Right cardiac atrium (tissue), 5 donors: ENCODE measurements at regions not wholly inside any gene's neighbourhood (a gene's known extent, or its start where the extent isn't known, plus 50 kb on each side); places are given as distances from the start of the nearest gene placed in this dataset.

Experiments used
- ATAC-seq, 2 donors: fragments of 200-7000 bp; cut with Tn5 transposase; one replicate each; pipeline versions ENCODE4 v1.8.0 to v1.9.1; 2020; ENCODE audit warnings: moderate library complexity in 2 of 2, mild to moderate bottlenecking in 1 of 2
- DNase-seq, 3 donors: peaks; one replicate each; pipeline ENCODE4 v3.0.0-alpha.2; 2020
- H3K27ac ChIP-seq: one replicate; pipeline ENCODE4 v1.5.1; 2013; ENCODE audit warnings: mild to moderate bottlenecking, low read length, control low read depth, moderate library complexity
- H3K27me3 ChIP-seq: one replicate; pipeline ENCODE4 v1.6.1; 2013; ENCODE audit not compliant: control insufficient read depth, insufficient read depth
- H3K4me1 ChIP-seq: one replicate; pipeline ENCODE4 v1.6.1; 2013; ENCODE audit warnings: low read length; ENCODE audit not compliant: control insufficient read depth, insufficient read depth
- H3K4me3 ChIP-seq: one replicate; pipeline ENCODE4 v1.5.1; 2013; ENCODE audit warnings: low read length, control low read depth
- H3K9me3 ChIP-seq: one replicate; pipeline ENCODE4 v1.6.1; 2013; ENCODE audit warnings: low read length; ENCODE audit not compliant: control insufficient read depth
- WGBS: extraction: QIAGEN DNeasy Blood & Tissue Kit; methylation state at CpG from one replicate; pipeline ENCODE4 v1.1.7; 2013; 5-methylcytosine and 5-hydroxymethylcytosine counted together
- intact Hi-C, 4 donors: fragments of 100-400 bp; cut with DNase I; formaldehyde crosslinking; loops; one replicate each; pipeline versions ENCODE4 v1.11.0 to v1.14.0; 2022 to 2023
- donor health status: healthy with polysubstance abuse.
- donor health status: DM: no; HTN: yes; CAD: no.
- donor health status: DM: no; HTN: no; CAD: no.
- donor health status: DM: no; HTN: yes; CAD: no; lungs with severe emphysema.
- donor health status: DM: yes; HTN: yes; CAD: no.

DNA sequence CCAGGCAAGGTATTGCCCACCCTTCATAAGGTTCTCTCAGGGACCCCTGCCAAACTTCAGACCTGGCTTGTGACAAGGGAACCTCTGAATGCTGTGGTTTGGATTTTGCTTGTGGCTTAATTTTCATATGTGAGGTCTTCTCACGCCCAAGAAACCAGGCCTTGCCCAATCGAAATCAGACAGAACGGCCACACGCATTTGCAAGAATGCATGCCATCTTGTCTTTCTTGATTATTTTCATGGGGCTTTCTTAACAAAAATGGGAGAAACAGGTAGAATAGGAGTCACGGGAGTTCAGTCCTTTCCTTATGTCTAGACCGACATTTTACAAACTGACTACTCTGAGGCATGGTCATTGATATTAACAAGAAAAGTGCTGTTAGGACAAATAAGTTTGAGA, 170.2 kb upstream of the PAPPA start:
- Histone ChIP-seq H3K4me1 (no peaks in the 10 kb centered on the region), H3K9me3 (no peaks in the 10 kb centered on the region), H3K27me3 (no peaks in the 10 kb centered on the region), H3K4me3 (no peak overlapping the region), H3K27ac (no peak overlapping the region)
- DNase-seq = no peak
- 90% methylated on average over 6 of the region's 6 CpGs for WGBS
- no peak for ATAC-seq
- intact Hi-C loops = no loop called here

DNA sequence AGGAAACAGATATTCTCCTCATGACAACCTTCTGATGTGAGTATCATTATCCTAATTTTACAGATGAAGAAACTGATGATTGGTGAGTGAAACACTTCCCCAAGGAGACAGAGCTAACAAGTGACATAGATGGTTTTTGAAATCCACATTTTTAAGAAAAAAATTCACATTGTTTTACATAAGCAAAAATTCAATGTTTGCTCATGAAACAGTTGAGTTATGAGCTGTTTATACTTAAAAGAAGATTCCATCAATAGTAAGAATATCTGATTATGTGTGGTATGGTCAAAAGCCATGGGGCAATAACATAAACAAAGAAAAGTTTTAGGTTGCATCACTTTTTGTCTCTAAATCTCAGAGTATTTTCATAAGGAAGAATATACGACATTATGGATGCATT, 167.9 kb upstream of the PAPPA start:
- DNase-seq (no peak), ATAC-seq (no peak)
- no peaks in the 10 kb centered on the region for H3K27me3 ChIP-seq
- H3K9me3 ChIP-seq = no peaks in the 10 kb centered on the region
- WGBS = 87% methylated on average over 1 of the region's 1 CpG
- no peaks in the 10 kb centered on the region for H3K4me1 ChIP-seq
- H3K4me3 ChIP-seq = no peak overlapping the region
- intact Hi-C loops = no loop called here
- H3K27ac ChIP-seq = no peak overlapping the region

DNA sequence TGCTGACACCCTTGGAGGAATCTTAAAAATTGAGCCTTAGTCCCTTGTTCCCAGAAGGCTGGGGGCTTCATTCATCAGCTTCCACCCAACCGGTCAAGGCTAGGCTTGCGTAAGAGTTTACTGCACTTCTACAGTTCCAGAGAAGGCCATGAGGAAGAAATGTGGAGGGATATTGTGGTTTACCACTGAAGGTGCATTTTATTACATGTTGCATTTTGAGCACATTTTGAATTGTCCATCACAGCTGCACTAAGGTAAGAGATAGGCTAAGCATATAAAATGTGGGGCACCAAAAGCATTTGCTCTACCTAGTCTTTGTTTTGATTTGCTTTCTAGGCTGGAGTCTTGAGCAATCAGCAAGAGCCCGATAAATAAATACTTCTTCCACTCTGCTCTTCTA, 167.1 kb upstream of the PAPPA start:
- intact Hi-C loops = no loop called here
- 91% methylated on average over 3 of the region's 3 CpGs for WGBS

DNA sequence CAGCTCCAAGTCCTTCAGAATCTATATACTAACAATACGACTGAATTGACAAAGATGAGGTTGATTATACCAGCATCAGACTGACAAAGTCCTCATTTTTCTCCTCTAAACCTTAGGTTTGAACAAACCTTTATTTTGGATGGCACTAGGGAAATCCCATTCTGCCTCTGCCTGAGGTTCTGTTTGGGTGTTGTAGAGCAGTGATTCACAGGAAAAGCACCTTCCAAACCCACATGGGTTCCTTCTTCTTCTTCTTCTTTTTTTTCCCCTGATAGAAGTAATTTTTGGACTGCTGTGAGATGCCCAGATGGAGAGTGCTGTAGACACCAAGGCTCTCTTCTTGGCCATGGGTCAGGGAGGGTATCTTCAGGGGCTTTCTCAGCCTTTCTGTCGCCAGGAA, 164.9 kb upstream of the PAPPA start:
- H3K27ac ChIP-seq = no peak overlapping the region
- 75% methylated on average over 2 of the region's 2 CpGs for WGBS
- no peak overlapping the region for H3K4me3 ChIP-seq
- H3K27me3 ChIP-seq = no peaks in the 10 kb centered on the region
- no peaks in the 10 kb centered on the region for H3K9me3 ChIP-seq
- ATAC-seq = no peak
- DNase-seq = no peak
- H3K4me1 ChIP-seq = no peaks in the 10 kb centered on the region
- intact Hi-C loops = no loop called here

More for the DNA sequence above, 167.1 kb upstream of the PAPPA start:
- Histone ChIP-seq H3K4me3 (no peak overlapping the region), H3K9me3 (no peaks in the 10 kb centered on the region), H3K27me3 (no peaks in the 10 kb centered on the region), H3K27ac (no peak overlapping the region), H3K4me1 (no peaks in the 10 kb centered on the region)
- DNase-seq (no peak), ATAC-seq (no peak)

DNA sequence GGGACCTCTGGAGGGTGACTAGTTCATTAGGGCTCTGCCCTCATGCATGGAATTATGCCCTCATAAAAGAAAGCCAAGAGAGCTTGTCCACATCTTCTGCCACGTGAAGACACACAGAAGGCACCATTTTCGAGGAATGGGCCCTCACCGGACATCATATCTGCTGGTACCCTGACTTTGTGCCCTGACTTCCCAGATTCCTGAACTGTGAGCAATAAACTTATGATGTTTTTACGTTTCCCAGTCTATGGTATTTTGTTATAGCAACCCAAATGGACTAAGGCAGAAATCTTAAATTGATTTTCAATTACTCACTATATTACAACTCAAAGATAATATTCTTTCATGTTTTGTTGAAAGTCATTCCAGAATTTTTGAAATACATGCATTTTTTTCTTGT, 163.8 kb upstream of the PAPPA start:
- Histone ChIP-seq H3K4me3 (no peak overlapping the region), H3K4me1 (no peaks in the 10 kb centered on the region), H3K27me3 (no peaks in the 10 kb centered on the region), H3K27ac (no peak overlapping the region), H3K9me3 (no peaks in the 10 kb centered on the region)
- no peak for ATAC-seq
- 86% methylated on average over 4 of the region's 4 CpGs for WGBS
- no peak for DNase-seq
- intact Hi-C loops = no loop called here

DNA sequence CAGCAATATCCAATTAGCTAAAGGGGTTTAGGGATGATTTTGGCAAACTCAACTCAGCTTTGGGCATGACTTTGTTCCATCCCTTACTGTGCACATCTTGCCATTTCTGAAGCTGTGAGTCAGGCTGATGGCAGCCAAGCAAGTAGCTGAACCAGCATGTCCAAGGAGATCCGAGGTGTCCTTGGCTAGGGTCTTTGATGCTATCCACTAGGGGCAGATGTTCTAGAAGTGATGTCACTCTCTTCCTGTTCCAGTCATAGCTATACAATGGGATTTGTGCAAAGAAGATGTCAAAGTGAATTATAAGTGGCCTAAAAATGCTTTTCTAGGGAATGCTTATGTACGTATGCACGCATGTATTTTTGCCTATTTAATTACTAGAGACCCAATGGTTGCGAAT, 160.8 kb upstream of the PAPPA start:
- intact Hi-C loops = no loop called here
- ATAC-seq = no peak
- DNase-seq = no peak
- Histone ChIP-seq H3K27me3 (no peaks in the 10 kb centered on the region), H3K27ac (no peak overlapping the region), H3K4me1 (no peaks in the 10 kb centered on the region), H3K9me3 (no peaks in the 10 kb centered on the region), H3K4me3 (no peak overlapping the region)
- WGBS = 81% methylated on average over 4 of the region's 4 CpGs

DNA sequence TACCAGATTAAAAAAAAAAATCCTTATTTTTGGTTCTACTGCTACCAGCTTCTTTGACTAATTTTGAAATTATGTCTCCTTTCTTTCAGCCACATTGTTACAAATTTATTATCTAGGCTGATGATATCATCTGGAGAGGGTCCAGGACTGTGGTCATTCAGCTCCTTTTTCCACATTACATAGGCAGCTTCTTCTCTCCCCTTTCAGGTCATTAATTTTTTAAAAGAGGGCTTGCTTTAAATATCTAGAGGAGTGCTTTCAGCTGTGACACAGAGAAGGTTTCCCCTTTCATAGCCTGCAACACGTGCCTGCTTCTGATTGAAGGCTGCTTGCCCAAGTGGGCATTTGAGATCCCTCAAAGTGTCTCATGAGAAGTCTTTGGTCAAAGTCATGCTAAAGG, 155.7 kb upstream of the PAPPA start:
- ATAC-seq = no peak
- Histone ChIP-seq H3K4me1 (peaks cover 2% of the 10 kb centered on the region), H3K4me3 (no peak overlapping the region), H3K9me3 (no peaks in the 10 kb centered on the region), H3K27ac (no peak overlapping the region), H3K27me3 (no peaks in the 10 kb centered on the region)
- intact Hi-C loops = no loop called here
- 42% methylated on average over 1 of the region's 1 CpG for WGBS
- DNase-seq = no peak

DNA sequence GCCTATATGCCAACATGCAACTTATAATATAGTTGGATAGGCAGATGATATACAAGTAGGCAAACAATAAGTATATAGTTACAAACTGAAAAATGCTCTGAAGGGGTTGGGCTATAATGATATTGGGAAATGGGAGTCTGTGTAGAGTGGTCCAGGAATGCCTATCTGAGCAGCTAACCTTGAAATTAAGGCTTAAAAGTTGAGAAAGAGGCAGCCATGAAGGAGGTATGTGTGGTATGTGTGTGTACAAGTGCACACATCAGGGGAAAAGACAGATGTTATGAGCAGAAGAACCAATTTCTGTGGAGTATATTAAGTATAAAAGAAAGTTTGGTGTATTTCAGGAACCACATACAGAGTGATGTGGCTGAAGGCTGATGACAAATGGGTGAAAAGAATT, 154.9 kb upstream of the PAPPA start:
- Histone ChIP-seq H3K9me3 (no peaks in the 10 kb centered on the region), H3K4me1 (peaks cover 2% of the 10 kb centered on the region), H3K4me3 (no peak overlapping the region), H3K27ac (no peak overlapping the region), H3K27me3 (no peaks in the 10 kb centered on the region)
- ATAC-seq (no peak), DNase-seq (no peak)
- intact Hi-C loops = no loop called here

DNA sequence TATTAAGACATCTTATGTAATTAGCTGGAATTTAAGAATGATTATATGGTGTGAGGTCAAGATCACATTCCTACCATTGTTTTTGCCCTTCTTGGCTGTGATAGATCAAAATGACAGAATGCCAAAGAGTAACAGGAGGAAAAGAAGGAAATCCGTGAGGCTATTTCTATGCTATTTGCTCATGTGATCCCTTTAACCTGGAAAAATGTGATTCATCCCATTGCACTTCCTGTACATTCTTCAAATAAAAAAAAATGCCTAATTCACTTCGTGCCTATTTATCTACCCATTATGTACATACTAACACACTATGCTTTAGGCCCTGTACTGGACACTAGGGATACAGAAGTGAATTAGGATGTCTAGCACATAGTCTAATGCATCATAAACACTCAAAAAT, 154.1 kb upstream of the PAPPA start:
- WGBS = 75% methylated on average over 2 of the region's 2 CpGs
- DNase-seq (no peak), ATAC-seq (no peak)
- H3K4me1 ChIP-seq = peaks cover 2% of the 10 kb centered on the region
- intact Hi-C loops = no loop called here
- H3K9me3 ChIP-seq = no peaks in the 10 kb centered on the region
- H3K27me3 ChIP-seq = no peaks in the 10 kb centered on the region
- H3K27ac ChIP-seq = no peak overlapping the region
- H3K4me3 ChIP-seq = no peak overlapping the region

DNA sequence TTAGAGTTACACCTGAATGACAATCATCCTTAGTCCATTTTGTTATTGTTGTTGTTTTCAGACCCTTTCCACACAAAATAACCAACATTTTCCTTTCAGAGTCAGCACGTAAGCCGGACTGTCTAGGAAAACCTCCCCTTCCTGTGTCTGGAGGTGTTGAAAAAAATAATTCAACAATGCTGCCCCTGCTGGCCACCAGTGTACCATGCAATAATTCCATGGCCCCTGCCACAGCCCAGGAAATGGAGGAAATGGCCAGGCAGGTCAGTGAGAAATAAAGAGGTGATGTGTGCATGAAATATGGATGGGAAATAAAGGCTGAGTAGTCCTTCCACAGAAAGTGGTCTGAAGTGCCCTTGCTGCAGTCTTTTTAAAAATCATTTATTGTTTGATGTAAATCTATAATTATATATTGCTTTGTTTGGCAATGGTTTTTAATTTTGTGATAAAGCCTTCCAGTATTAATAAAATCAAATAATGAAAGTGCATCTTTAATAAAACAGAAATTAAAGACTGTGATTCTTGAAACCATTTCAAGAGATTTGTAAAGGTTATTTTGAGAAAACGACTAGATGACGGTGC, 152.8 kb upstream of the PAPPA start:
- DNase-seq (peak in 1 of 3 donors; percentile 15), ATAC-seq (peak in 1 of 2 donors; percentile 51)
- H3K27me3 ChIP-seq = no peaks in the 10 kb centered on the region
- 66% methylated on average over 4 of the region's 4 CpGs for WGBS
- intact Hi-C loops = no loop called here
- H3K9me3 ChIP-seq = no peaks in the 10 kb centered on the region
- H3K4me3 ChIP-seq = no peak overlapping the region
- H3K27ac ChIP-seq = no peak overlapping the region
- peaks cover 2% of the 10 kb centered on the region for H3K4me1 ChIP-seq

DNA sequence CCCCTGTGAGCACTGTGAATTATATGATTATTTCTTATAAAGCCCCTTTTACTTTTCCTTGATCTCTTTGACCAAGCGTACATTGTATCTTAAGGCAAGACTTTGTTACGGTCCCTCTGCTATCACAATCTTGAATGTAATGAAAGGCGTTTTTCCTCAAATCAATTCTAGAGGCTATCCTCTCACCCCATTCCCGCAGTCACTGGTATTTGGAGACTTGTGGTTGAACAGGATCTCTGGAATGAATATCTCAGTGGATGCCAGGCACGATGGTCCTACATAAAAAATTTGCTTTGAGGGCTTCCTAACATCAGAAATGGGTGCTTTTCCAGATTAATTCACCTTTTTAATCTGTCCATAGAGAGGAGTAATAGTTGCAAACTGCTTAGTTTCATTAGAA, 151.4 kb upstream of the PAPPA start:
- Histone ChIP-seq H3K4me3 (no peak overlapping the region), H3K4me1 (peaks cover 2% of the 10 kb centered on the region), H3K9me3 (no peaks in the 10 kb centered on the region), H3K27me3 (no peaks in the 10 kb centered on the region), H3K27ac (no peak overlapping the region)
- WGBS = 84% methylated on average over 5 of the region's 5 CpGs
- no peak for DNase-seq
- no peak for ATAC-seq
- intact Hi-C loops = no loop called here

DNA sequence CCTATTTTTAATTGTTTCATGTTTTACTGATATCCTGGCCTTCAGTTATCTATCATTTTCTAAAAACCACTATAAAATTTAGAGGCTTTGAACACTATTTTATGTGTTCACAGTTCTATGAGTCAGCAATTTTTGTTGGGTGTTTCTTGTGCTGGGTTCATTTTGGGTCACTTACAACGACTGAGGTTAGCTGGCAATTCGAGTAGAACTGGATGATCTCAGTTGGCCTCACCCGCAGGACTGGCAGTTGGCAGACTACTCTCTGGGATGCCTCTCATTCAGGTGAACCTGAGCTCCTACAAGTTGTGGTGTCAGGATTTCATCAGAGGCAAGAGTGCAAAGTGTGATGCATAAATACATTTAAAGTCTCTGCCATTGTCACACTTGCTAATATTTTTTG, 151.0 kb upstream of the PAPPA start:
- peaks cover 2% of the 10 kb centered on the region for H3K4me1 ChIP-seq
- no peak for ATAC-seq
- 75% methylated on average over 3 of the region's 3 CpGs for WGBS
- DNase-seq = no peak
- no peaks in the 10 kb centered on the region for H3K9me3 ChIP-seq
- intact Hi-C loops = no loop called here
- no peak overlapping the region for H3K27ac ChIP-seq
- no peak overlapping the region for H3K4me3 ChIP-seq
- H3K27me3 ChIP-seq = no peaks in the 10 kb centered on the region
